Lung (tissue), 11 donors: ENCODE measurements at regions not wholly inside any gene's neighbourhood (a gene's known extent, or its start where the extent isn't known, plus 50 kb on each side); places are given as distances from the start of the nearest gene placed in this dataset.

Source experiments
- ATAC-seq: fragments of 200-7000 bp; cut with Tn5 transposase; one replicate; pipeline ENCODE4 v1.9.1; 2020; ENCODE audit warnings: moderate number of reproducible peaks; ENCODE audit not compliant: insufficient read depth, low FRiP score
- DNase-seq, 3 donors: peaks; one replicate each; pipeline ENCODE4 v3.0.0-alpha.2; 2013 to 2017
- H3K27ac ChIP-seq, 2 donors: one replicate each; pipeline ENCODE4 v1.5.1; 2013; ENCODE audit warnings: mild to moderate bottlenecking in 2 of 2, moderate library complexity in 2 of 2, control low read depth in 1 of 2, inconsistent platforms in 1 of 2, low read depth in 1 of 2, low read length in 1 of 2
- H3K27me3 ChIP-seq, 3 donors: one replicate each; pipeline ENCODE4 v1.5.1; 2013; ENCODE audit warnings: low read length in 2 of 3; ENCODE audit not compliant: control insufficient read depth in 3 of 3, insufficient read depth in 3 of 3
- H3K36me3 ChIP-seq, 4 donors: one replicate each; pipeline ENCODE4 v1.5.1; 2013; ENCODE audit warnings: low read length in 4 of 4, mild to moderate bottlenecking in 1 of 4, moderate library complexity in 1 of 4; ENCODE audit not compliant: control insufficient read depth in 4 of 4, insufficient read depth in 4 of 4
- H3K4me1 ChIP-seq, 5 donors: one replicate each; pipeline ENCODE4 v1.5.1; 2013; ENCODE audit warnings: low read length in 5 of 5, mild to moderate bottlenecking in 2 of 5, moderate library complexity in 1 of 5; ENCODE audit not compliant: control insufficient read depth in 5 of 5, insufficient read depth in 5 of 5
- H3K4me3 ChIP-seq: one replicate; pipeline ENCODE4 v1.5.1; 2013; ENCODE audit warnings: mild to moderate bottlenecking, control low read depth, moderate library complexity
- H3K9ac ChIP-seq, 2 donors: one replicate each; pipeline ENCODE4 v1.5.1; 2013; ENCODE audit warnings: low read length in 2 of 2, control low read depth in 1 of 2; ENCODE audit not compliant: insufficient read depth in 1 of 2
- H3K9me3 ChIP-seq, 4 donors: one replicate each; pipeline ENCODE4 v1.5.1; 2013; ENCODE audit warnings: low read length in 3 of 4, mild to moderate bottlenecking in 1 of 4, moderate library complexity in 1 of 4; ENCODE audit not compliant: control insufficient read depth in 4 of 4, insufficient read depth in 3 of 4
- CTCF ChIP-seq: IDR thresholded peaks from 2 replicates; pipeline ENCODE4 v1.5.1; 2012; ENCODE audit warnings: mild to moderate bottlenecking; ENCODE audit errors: control extremely low read depth, extremely low read depth
- WGBS, 2 donors: extraction: QIAGEN DNeasy Blood & Tissue Kit; methylation state at CpG; one replicate each; pipeline ENCODE4 v1.1.7; 2013; 5-methylcytosine and 5-hydroxymethylcytosine counted together
- donor health status: control.
- donor health status: control.
- donor health status: Bipolar disorder and iron deficiency.
- donor health status: healthy.
- donor health status: DM: yes; HTN: yes; CAD: no.

DNA sequence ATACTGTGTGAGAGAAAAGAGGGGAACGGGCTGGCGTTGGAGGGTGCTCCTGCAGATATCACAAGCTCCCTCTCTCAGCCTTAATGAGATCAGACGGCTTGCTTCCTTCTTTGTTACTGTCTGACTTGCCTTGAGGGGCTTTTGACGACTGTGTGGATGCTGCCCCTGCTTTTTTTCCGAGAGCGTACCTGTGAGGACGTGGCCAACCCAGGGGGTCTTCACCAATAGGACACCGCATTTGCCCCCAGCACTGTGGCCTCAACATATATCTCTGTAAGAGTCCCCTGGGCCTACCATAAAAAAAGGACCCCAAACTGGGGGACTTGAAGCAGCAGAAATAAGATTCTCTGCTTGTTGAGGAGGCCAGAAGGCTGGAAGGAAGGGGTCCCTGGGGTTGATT is 143.9 kb downstream of the SHOX start:
- Histone ChIP-seq H3K4me3 (no peak overlapping the region), H3K27me3 (no peaks in the 10 kb centered on the region), H3K9me3 (peaks cover 0 to 2% (median 0%) of the 10 kb centered on the region in 4 donors), H3K27ac (no peak overlapping the region), H3K4me1 (no peaks in the 10 kb centered on the region), H3K36me3 (no peaks in the 10 kb centered on the region), H3K9ac (no peak overlapping the region)
- 72 to 73% methylated on average over 8 of the region's 8 CpGs for WGBS, 2 donors
- no peak for ATAC-seq
- DNase-seq, result no peak
- no peak for TF ChIP-seq CTCF

DNA sequence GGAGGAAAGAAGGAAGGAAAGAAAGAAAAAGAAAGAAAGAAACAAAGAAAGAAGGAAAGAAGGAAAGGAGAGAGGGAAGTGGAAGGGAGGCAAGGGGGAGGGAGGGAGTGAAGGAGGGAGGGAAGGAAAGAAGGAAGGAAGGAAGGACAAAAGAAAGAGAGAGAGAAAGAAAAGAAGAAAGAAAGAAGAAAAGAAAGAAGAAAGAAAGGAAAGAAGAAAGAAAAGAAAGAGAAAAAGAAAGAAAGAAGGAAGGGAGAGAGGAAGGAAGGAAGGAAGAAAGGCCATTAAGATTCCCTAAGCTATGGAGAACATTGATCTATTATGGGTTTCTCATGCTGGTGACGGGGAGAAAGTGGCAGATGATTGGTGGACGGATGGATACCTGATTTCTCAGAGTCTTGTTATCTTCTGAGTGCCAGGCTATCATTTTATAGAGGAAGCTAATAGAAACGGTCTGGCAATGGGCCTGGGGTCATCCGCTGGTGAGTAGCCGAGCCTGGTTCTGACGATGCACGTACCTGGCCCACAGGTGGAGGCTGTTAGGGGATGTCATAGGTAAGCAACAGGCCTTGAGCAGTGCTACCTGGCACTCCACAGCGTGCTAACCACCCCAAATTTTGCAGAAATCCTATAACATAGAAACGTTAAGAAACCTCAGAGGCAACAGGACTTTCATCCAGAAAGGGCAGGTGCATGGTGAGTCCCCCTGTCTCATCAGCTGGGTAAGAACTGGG is 142.9 kb downstream of the SHOX start:
- Histone ChIP-seq H3K27ac (no peak overlapping the region), H3K9me3 (peaks cover 0 to 4% (median 0%) of the 10 kb centered on the region in 4 donors), H3K9ac (no peak overlapping the region), H3K36me3 (no peaks in the 10 kb centered on the region), H3K4me1 (no peaks in the 10 kb centered on the region), H3K27me3 (no peaks in the 10 kb centered on the region), H3K4me3 (no peak overlapping the region)
- WGBS, 2 donors, result 79% methylated on average over 9 of the region's 9 CpGs
- TF ChIP-seq CTCF, result no peak
- no peak for DNase-seq
- ATAC-seq, result no peak

DNA sequence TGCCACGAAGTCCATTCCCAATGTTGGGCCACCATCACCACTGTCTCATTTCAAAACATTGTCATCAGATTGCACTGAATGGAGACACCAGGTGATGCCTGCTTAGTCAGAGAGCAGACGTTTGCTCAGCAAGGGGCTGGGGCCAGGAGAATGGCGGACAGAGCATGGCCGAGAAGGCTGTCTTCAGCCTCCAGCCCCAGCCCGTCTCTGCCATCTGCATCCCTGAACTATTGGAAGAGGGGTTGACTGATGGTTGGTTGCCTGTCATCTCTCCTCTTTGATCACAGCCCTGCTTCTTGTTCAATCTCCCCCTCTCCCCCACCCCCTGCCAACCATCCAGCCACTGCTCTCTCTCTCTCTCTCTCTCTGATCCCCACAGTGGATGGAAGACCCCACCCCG is 140.9 kb downstream of the SHOX start:
- 78 to 87% methylated on average over 6 of the region's 6 CpGs for WGBS, 2 donors
- Histone ChIP-seq H3K4me1 (no peaks in the 10 kb centered on the region), H3K4me3 (no peak overlapping the region), H3K36me3 (no peaks in the 10 kb centered on the region), H3K27me3 (no peaks in the 10 kb centered on the region), H3K9me3 (peaks cover 0 to 8% (median 0%) of the 10 kb centered on the region in 4 donors), H3K9ac (no peak overlapping the region), H3K27ac (no peak overlapping the region)
- ATAC-seq (no peak), DNase-seq (no peak)
- TF ChIP-seq CTCF, result no peak

DNA sequence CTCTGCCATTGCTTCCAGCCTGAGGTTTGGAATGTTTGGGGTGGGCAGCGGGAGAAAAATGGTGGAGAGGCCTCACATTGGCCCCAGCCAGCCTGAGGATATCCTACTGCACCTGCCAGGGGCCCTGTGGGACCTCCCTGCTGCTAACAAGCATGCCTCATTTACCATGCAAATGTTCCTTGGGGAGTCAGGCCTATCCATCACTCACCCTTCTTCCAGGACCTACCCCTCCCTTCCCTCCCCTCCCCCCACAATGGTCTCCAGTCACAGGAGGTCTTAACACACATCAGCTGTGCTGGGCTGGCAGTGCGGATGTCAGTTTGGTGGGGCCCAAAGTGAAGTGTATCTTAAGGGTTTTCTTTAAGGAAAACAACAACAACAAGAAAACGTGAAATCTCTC is 139.2 kb downstream of the SHOX start:
- no peak for DNase-seq
- H3K9me3 ChIP-seq, result peaks cover 0 to 8% (median 0%) of the 10 kb centered on the region in 4 donors
- WGBS, 2 donors, result 12 to 34% methylated on average over 2 to 3 of the region's 3 CpGs

More for the DNA sequence above, 139.2 kb downstream of the SHOX start:
- Histone ChIP-seq H3K9ac (no peak overlapping the region), H3K4me3 (no peak overlapping the region), H3K4me1 (no peaks in the 10 kb centered on the region), H3K27ac (no peak overlapping the region), H3K27me3 (no peaks in the 10 kb centered on the region), H3K36me3 (no peaks in the 10 kb centered on the region)
- TF ChIP-seq CTCF, result no peak
- no peak for ATAC-seq
